Renal pelvis (tissue), 1 donor: ENCODE measurements at regions not wholly inside any gene's neighbourhood (a gene's known extent, or its start where the extent isn't known, plus 50 kb on each side); places are given as distances from the start of the nearest gene placed in this dataset.

Experiments
- DNase-seq: peaks from one replicate; pipeline ENCODE4 v3.0.0-alpha.2; 2013

DNA sequence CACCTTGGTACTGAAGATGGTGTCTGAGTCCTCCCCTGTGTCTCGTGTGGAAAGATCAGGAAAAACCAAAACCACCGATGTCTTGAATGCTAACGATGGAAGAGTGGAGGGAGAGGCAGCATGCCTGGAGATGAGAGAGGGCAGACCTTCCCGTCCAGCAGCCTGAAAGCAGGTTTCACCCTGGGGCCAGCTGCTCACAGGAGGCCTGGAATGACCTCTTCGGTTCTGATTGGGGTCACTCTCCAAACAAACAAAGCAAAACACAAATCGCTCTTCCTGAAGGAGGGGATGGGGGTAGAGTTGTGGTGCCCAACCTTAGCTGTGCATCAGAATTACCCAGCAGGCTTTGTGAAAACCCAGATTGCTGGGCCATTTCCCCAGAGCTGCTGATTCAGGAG, 142.3 kb upstream of the SOX1 start:
- DNase-seq: no peak

- no peak for DNase-seq
Observed at GRCh38 chr13:111925146-111925875, 141.6 kb upstream of the SOX1 start.

- no peak for DNase-seq
Observed at GRCh38 chr13:111926501-111927180, 140.3 kb upstream of the SOX1 start.

- no peak for DNase-seq
Observed at GRCh38 chr13:111927181-111927540, 139.8 kb upstream of the SOX1 start.

DNA sequence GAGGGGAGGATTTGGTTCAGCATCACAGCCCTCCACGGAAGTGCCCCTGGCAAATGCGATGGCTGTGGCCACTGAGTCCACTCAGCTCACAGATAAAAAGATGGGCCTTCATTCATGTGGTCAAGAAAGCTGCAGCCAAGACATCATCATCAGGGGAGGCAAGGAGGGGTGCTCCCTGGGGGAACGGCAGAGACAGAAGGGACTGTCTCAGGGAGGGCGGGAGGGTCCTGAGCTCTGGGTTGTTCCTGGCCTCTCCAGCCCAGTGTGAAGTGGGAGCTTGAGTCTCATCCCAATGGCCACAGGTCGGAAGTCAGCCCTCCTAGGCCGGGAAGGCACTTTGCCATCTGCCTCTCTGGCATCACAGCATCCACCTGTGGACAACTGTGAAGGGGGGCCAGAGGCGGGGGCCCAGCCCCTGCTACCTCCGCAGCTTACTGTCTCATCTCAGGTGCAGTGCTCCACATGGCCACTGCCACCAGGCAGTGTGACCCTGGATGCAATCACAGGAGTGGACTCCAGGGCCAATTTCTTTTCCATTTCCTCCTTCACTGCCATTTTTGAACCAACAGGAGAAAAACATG, 137.8 kb upstream of the SOX1 start:
- no peak for DNase-seq

GRCh38 chr13:111936267-111936925, 130.6 kb upstream of the SOX1 start:
- no peak for DNase-seq

DNA sequence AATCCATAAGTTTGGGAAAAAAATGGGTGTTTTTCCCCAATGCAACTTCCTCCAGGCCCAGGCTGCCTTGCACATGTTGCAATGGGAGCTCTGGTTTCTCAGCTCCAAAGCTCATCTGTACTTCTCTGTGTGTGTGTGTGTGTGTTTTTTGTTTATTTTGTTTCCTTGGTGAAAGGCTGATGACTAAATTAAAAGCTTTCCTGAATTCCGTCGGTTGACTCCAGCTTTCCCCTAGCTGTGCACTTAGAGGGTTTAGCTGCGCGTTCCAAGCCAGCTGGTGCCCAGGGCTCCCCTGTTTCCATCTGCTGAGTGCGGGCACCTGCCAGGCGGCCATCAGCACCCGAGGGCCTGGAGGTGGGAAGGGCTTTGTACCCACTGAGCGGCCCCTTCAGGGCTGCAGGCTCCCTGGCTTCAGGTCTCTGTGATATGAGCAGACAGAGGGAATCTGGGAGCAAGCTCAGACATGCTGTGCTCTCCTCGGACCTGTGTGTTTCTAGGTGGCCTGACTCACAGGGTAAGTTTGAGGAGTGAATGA, 129.1 kb upstream of the SOX1 start:
- no peak for DNase-seq

DNA sequence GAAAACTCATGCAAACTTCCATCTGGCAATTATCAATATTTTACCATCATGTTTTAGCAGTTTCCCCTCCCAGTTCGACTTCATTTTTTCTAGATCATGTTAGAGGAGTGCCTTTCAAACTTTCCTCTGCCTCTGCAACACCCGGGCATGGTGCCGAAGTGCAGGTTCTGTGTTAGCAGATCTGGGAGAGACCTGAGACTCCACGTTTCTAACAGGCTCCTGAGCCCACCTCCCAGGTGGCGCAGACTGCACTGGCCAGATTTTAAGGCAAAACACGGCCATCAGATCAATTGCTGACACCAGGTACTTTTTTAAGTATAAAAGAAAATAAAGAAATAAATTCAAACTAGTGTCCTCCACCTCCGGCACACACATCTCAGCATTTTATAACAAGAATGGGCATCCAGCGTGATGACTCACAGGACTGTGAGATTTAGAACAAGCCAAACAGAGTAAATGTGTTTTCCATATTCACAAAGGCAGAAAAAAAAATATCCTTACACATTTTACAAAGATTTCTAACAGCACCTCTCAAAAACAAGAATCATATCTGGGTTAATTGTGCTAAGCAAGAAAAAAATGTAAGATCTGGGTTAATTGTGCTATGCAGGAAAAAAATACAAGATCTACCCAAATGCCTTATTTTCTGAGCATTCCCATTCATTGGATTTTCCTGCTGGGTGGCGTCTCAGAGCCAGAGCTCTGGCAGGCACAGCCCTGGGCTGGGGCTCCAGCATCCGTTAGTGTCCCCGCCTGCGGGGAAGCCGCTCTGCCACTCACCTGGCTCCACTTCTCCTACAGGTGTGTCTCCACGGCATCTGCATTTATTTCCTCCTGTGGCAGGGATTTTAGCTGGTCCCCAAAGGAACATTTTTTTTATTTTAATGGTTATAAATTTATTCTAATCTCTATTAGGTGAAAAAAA, 127.9 kb upstream of the SOX1 start:
- no peak for DNase-seq

- DNase-seq: no peak
Observed at GRCh38 chr13:111939666-111940278, 127.2 kb upstream of the SOX1 start.

DNA sequence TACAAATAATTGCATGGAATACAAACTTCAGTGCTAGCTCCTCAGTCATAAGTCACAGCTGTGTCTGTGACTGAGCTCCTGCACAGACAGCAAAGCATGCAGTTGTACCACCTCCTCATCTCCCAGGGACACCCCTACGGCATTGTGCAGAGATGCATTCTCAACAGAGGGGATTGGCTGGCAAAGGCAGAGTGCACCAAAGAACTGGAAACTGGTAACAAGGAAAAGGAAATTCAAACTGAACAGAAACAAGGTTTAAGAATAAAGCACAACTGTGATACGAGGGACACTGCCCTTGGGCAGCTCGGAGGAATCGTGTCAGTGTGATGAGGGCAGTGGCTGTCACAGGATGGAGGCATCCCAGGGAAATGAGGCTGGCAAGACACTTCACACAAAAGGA, 126.1 kb upstream of the SOX1 start:
- no peak for DNase-seq

- no peak for DNase-seq
Observed at GRCh38 chr13:111941845-111942447, 125.0 kb upstream of the SOX1 start.

DNA sequence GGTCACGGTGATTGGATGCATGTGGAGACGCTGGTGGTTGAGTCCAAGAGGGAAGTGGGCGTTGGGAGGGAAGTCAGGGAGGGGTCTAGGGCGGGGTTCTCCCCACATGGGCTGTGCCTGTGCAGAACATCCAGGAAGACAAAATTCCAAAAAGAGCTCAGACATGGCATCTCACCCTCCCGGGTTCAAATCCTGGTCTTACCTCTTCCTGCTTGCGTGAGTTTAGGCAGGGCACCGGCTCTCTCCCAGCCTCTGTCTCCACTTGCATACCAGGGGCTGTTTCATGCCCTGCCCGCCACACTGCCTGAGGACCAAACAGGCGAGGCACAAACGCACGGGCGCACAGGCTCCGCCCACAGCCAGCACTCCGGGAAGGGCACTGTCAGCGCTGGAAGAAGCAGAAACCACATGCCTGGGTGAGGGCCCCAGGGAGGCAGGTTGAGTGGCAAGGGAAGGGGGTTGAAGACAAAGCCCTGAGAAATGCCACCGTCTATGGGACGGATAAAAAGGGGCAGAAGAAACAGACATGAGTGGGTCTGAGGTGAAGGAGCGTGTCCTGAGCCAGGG, 123.6 kb upstream of the SOX1 start:
- no peak for DNase-seq

- no peak for DNase-seq
Observed at GRCh38 chr13:111944171-111944583, 122.8 kb upstream of the SOX1 start.

DNA sequence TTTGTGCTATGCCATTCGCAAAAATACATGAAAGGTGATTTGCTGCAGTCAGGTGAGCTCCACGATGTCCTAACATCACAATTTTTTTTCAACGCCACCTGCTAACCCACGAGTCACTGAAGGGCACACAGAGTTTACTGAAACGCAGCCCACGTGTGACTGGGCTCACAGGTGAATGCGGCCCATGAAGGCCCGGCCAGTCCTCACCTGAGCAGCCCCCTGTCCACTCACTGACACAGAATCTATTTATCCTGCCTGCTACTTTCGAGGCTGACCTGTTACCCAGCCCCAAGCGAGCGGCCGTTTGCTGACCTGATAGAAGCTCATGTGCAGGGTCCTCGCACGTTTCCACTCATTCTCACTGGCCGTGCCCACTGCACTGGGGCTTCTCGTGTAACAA, 121.9 kb upstream of the SOX1 start:
- no peak for DNase-seq

DNA sequence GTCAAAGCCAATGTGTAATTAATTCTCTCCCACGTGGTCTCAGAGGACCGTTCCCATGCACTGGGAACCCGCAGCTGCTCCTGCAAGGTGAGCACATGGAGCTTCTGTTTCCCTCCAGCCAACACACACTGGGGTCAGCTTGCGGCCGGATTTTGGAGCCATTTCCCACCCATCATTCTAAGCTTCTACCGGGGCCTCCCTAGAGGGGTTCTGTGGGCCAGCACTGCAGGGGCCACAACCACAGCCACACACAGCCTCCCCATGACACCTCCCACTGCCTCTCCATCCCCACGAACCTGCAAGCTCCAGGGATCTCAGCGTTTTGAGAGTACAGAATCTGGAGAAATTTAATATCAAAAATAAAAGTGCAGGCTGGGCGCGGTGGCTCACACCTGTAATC, 120.7 kb upstream of the SOX1 start:
- DNase-seq: no peak

- DNase-seq: no peak
Observed at GRCh38 chr13:111947026-111947810, 119.7 kb upstream of the SOX1 start.

DNA sequence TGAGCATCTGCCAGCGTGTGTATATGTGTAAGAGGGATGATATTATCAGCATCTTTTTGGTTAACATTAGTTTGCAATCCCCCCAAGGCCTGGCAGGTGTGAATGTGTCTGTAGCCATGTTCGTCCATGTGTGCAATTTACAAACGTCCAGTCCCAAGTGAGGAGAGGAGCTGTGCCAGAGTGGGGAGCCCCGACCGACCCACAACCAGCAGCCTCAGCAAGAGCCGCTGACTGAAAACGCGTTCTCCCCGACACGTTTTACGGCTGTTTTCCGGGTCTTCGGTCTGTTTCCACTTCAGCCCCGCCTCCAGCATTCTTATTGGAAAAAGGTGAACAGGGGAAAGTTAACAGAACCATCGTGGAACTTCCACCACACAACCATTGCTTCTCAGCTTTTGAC, 119.1 kb upstream of the SOX1 start:
- DNase-seq: no peak

DNA sequence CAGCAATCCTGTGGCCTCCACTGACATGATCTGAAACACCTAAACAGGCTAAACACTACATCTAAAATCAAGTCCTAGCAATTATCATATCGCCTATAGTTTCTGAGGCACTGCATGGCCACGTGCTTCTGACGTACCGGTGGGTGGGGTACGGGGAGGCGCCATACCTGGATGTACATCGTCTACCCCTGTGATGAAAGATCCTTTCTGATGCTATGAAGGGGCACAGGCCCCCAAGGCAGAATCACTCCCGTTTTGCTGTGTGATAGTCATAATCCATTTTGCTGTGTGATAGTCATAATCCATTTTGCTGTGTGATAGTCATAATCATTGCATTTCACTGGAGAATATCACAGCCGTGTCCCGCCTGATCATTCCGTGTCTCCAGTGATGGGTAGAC, 118.7 kb upstream of the SOX1 start:
- no peak for DNase-seq

GRCh38 chr13:111948811-111949210, 118.1 kb upstream of the SOX1 start:
- DNase-seq: no peak

DNA sequence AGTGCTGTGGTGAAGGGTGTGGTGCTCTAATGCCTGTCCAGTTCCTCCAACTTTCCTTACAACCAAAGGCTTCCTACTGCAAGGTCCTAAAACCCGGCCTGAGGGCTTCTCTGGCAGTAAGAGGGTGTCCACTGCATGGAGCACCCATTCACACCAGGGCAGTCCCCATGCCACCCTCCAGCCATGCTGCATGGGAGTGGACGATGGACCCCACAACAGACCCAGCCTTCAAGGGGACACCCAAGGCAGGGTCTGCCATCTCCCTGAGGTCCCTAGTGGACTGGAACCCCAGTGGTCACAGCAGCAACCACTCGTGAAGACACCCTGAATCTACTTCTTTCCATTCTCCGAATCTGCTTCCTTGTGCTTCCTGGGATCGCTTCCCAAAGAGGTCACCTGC, 117.6 kb upstream of the SOX1 start:
- no peak for DNase-seq
